ENCODE measurements at regions not wholly inside any gene's neighbourhood (a gene's known extent, or its start where the extent isn't known, plus 50 kb on each side); places are given as distances from the start of the nearest gene placed in this dataset.

DNA sequence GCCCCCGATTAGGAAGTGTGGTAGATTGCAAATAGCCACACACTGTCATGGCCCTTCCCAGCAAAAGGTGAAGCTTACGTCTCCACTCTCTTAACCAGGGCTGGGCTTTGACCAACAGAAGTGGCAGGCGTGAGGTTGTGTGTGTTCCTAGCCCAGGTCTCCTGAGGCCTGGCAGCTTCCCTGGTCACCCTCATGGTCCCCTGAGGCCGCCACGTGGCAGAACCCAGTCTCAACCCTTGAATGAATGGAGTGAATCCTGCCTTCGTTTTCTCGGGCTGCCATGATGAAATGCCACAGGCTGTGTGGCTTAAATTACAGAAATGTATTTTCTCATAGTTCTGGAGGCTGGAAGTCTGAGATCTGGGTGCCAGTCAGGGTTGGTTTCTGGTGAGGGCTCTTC, 370.4 kb downstream of the IRX2 start (continued):
- no peak for TF ChIP-seq ZNF462 (CRISPR knock-in tag; IDR thresholded peaks at IDR 0.05)

DNA sequence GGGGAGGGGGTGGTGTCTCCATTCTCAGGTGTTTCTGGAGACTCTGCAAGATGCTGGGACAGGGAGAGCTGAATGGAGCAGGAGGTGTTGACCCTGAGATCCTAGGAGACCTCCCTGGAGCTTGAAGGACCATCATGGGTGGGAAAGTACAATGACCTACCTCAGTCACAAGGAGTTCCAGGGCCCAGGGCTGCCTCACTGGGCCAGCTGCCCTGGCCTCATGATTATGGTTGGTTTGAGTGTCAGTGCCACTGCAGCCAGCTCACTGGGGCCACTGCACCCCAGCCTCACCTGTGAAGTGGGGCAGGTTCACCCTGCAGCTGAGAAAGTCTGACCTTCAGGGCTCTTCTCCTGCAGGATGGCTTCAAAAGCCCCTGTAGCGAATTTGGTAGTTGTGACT, 372.5 kb downstream of the IRX2 start:
- Histone ChIP-seq H3K4me2 (no peak overlapping the region), H3K4me1 (ENCODE audit: insufficient read depth) (no peaks in the 10 kb centered on the region), H3K27ac (ENCODE audit: low read depth) (no peak overlapping the region), H3F3A (replicated peaks; ENCODE audit: low read depth) (no peaks in the 10 kb centered on the region), H3K4me3 (no peak overlapping the region), H3K79me2 (replicated peaks; ENCODE audit: insufficient read depth) (no peaks in the 10 kb centered on the region), H3K36me3 (ENCODE audit: insufficient read depth) (no peaks in the 10 kb centered on the region; the same call in 1 of the 2 replicates), H4K20me1 (replicated peaks; ENCODE audit: insufficient read depth) (no peaks in the 10 kb centered on the region), H3K9me2 (ENCODE audit: insufficient read depth) (no peaks in the 10 kb centered on the region), H2AFZ (no peak overlapping the region), H3K27me3 (ENCODE audit: insufficient read depth) (no peaks in the 10 kb centered on the region)
- H3K36me3 Mint-ChIP-seq (ENCODE audit: low read depth) = peaks cover 3% of the 10 kb centered on the region; the same call in 1 of the 3 replicates
- no peak overlapping the region for H3K27ac Mint-ChIP-seq
- H3K4me3 Mint-ChIP-seq = no peak overlapping the region
- no peak for DNase-seq (ENCODE audit: low spot score)
- no peak for ATAC-seq
- H3K9me3 Mint-ChIP-seq = peaks cover 10% of the 10 kb centered on the region
- peaks cover 3% of the 10 kb centered on the region for H3K4me1 Mint-ChIP-seq
- peaks cover 1% of the 10 kb centered on the region for H3K27me3 Mint-ChIP-seq (ENCODE audit: insufficient read depth, low read depth, poor library complexity)
- TF ChIP-seq, protein P1, sequence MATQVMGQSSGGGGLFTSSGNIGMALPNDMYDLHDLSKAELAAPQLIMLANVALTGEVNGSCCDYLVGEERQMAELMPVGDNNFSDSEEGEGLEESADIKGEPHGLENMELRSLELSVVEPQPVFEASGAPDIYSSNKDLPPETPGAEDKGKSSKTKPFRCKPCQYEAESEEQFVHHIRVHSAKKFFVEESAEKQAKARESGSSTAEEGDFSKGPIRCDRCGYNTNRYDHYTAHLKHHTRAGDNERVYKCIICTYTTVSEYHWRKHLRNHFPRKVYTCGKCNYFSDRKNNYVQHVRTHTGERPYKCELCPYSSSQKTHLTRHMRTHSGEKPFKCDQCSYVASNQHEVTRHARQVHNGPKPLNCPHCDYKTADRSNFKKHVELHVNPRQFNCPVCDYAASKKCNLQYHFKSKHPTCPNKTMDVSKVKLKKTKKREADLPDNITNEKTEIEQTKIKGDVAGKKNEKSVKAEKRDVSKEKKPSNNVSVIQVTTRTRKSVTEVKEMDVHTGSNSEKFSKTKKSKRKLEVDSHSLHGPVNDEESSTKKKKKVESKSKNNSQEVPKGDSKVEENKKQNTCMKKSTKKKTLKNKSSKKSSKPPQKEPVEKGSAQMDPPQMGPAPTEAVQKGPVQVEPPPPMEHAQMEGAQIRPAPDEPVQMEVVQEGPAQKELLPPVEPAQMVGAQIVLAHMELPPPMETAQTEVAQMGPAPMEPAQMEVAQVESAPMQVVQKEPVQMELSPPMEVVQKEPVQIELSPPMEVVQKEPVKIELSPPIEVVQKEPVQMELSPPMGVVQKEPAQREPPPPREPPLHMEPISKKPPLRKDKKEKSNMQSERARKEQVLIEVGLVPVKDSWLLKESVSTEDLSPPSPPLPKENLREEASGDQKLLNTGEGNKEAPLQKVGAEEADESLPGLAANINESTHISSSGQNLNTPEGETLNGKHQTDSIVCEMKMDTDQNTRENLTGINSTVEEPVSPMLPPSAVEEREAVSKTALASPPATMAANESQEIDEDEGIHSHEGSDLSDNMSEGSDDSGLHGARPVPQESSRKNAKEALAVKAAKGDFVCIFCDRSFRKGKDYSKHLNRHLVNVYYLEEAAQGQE (IDR thresholded peaks at IDR 0.05; ENCODE audit: unreplicated experiment) = no peak
- TF ChIP-seq ZNF331 (CRISPR knock-in tag; IDR thresholded peaks at IDR 0.05; ENCODE audit: low read depth) = no peak
- no peak for TF ChIP-seq NANOG (IDR thresholded peaks at IDR 0.05; ENCODE audit: borderline replicate concordance)
- TF ChIP-seq EZH2 (IDR thresholded peaks at IDR 0.05; ENCODE audit: low read depth, unreplicated experiment) = no peak
- no peak for TF ChIP-seq ZNF114 (CRISPR knock-in tag; IDR thresholded peaks at IDR 0.05)
- no peak for TF ChIP-seq CTCF (conservative IDR thresholded peaks at IDR 0.05; ENCODE audit: low read depth in 2 of 2)

Measured in GM23338 (cell line).